HG03565 (cell line): ENCODE measurements at regions not wholly inside any gene's neighbourhood (a gene's known extent, or its start where the extent isn't known, plus 50 kb on each side); places are given as distances from the start of the nearest gene placed in this dataset.
"Not testable (repeated sequence)": the region's sequence is repeated elsewhere in the genome, so short reads cannot be mapped to it uniquely, and the experiment has no call there.

ENCODE experiments used
- ATAC-seq: cut with Tn5 transposase; IDR thresholded peaks from one replicate; pipeline ENCODE4 v1.9.1; 2021; ENCODE audit warnings: mild to moderate bottlenecking, moderate library complexity; ENCODE audit not compliant: unreplicated experiment

- not testable (repeated sequence) for ATAC-seq
Measured at GRCh38 chr18:76611750-76612045, 116.7 kb upstream of the ZNF516 start.

GRCh38 chr18:76610933-76611749 lies 116.1 kb upstream of the ZNF516 start:
- no peak for ATAC-seq

- no peak for ATAC-seq
Measured at GRCh38 chr18:76610012-76610411, 115.0 kb upstream of the ZNF516 start.

- no peak for ATAC-seq
Measured at GRCh38 chr18:76605341-76605929, 110.4 kb upstream of the ZNF516 start.

- no peak for ATAC-seq
Measured at GRCh38 chr18:76604935-76605240, 109.8 kb upstream of the ZNF516 start.

GRCh38 chr18:76604108-76604934 lies 109.3 kb upstream of the ZNF516 start:
- no peak for ATAC-seq

- no peak for ATAC-seq
Measured at GRCh38 chr18:76602191-76602590, 107.1 kb upstream of the ZNF516 start.

- ATAC-seq = not testable (repeated sequence)
Measured at GRCh38 chr18:76600076-76600475, 105.0 kb upstream of the ZNF516 start.

- ATAC-seq = no peak
Measured at GRCh38 chr18:76594966-76595365, 99.9 kb upstream of the ZNF516 start.

- no peak for ATAC-seq
Measured at GRCh38 chr18:76593843-76594242, 98.8 kb upstream of the ZNF516 start.

GRCh38 chr18:76592981-76593381 lies 97.9 kb upstream of the ZNF516 start:
- no peak for ATAC-seq

GRCh38 chr18:76592096-76592495 lies 97.1 kb upstream of the ZNF516 start:
- no peak for ATAC-seq

GRCh38 chr18:76589866-76590265 lies 94.8 kb upstream of the ZNF516 start:
- ATAC-seq = no peak

- ATAC-seq = no peak
Measured at GRCh38 chr18:76589316-76589715, 94.3 kb upstream of the ZNF516 start.

- no peak for ATAC-seq
Measured at GRCh38 chr18:76588601-76589226, 93.7 kb upstream of the ZNF516 start.

GRCh38 chr18:76587879-76588271 lies 92.8 kb upstream of the ZNF516 start:
- no peak for ATAC-seq

GRCh38 chr18:76587147-76587878 lies 92.3 kb upstream of the ZNF516 start:
- ATAC-seq = no peak

- no peak for ATAC-seq
Measured at GRCh38 chr18:76584414-76585310, 89.6 kb upstream of the ZNF516 start.

- ATAC-seq = no peak
Measured at GRCh38 chr18:76581261-76581660, 86.2 kb upstream of the ZNF516 start.
